Occipital lobe (tissue), 1 donor: ENCODE measurements at regions not wholly inside any gene's neighbourhood (a gene's known extent, or its start where the extent isn't known, plus 50 kb on each side); places are given as distances from the start of the nearest gene placed in this dataset.
"Not testable (repeated sequence)": the region's sequence is repeated elsewhere in the genome, so short reads cannot be mapped to it uniquely, and the experiment has no call there.

Source experiments
- DNase-seq: peaks from one replicate; lab custom pipeline; 2025; lab: John Stamatoyannopoulos, UW

GRCh38 chr4:4667622-4668081, 125.8 kb upstream of the STX18 start:
- no peak for DNase-seq

GRCh38 chr4:4666693-4667621, 125.1 kb upstream of the STX18 start:
- no peak for DNase-seq

- DNase-seq = no peak
Measured at GRCh38 chr4:4666187-4666586, 124.3 kb upstream of the STX18 start.

- DNase-seq = no peak
Measured at GRCh38 chr4:4664234-4664633, 122.4 kb upstream of the STX18 start.

GRCh38 chr4:4663028-4663427, 121.2 kb upstream of the STX18 start:
- no peak for DNase-seq

GRCh38 chr4:4662230-4662629, 120.4 kb upstream of the STX18 start:
- DNase-seq = no peak

GRCh38 chr4:4659871-4660651, 118.2 kb upstream of the STX18 start:
- no peak for DNase-seq

GRCh38 chr4:4658052-4658451, 116.2 kb upstream of the STX18 start:
- no peak for DNase-seq

- DNase-seq = no peak
Measured at GRCh38 chr4:4656977-4657376, 115.1 kb upstream of the STX18 start.

GRCh38 chr4:4655901-4656300, 114.1 kb upstream of the STX18 start:
- no peak for DNase-seq

- DNase-seq = no peak
Measured at GRCh38 chr4:4655011-4655410, 113.2 kb upstream of the STX18 start.

GRCh38 chr4:4651811-4652755, 110.2 kb upstream of the STX18 start:
- DNase-seq = no peak

GRCh38 chr4:4647041-4647440, 105.2 kb upstream of the STX18 start:
- DNase-seq = no peak

- DNase-seq = no peak
Measured at GRCh38 chr4:4645743-4646142, 103.9 kb upstream of the STX18 start.

GRCh38 chr4:4644277-4644676, 102.4 kb upstream of the STX18 start:
- DNase-seq = not testable (repeated sequence)

- not testable (repeated sequence) for DNase-seq
Measured at GRCh38 chr4:4643743-4644142, 101.9 kb upstream of the STX18 start.

- no peak for DNase-seq
Measured at GRCh38 chr4:4643306-4643705, 101.5 kb upstream of the STX18 start.

GRCh38 chr4:4642496-4643000, 100.7 kb upstream of the STX18 start:
- DNase-seq = no peak

- DNase-seq = no peak
Measured at GRCh38 chr4:4641661-4642495, 100.0 kb upstream of the STX18 start.

- DNase-seq = no peak
Measured at GRCh38 chr4:4641254-4641653, 99.4 kb upstream of the STX18 start.
